Stimulated activated CD8-positive, alpha-beta memory T cell treated with anti-CD3 and anti-CD28 coated beads, Interleukin-7, amount 100 ng/mL, for 4 hours (primary cell): ENCODE measurements at regions not wholly inside any gene's neighbourhood (a gene's known extent, or its start where the extent isn't known, plus 50 kb on each side); places are given as distances from the start of the nearest gene placed in this dataset.

ENCODE experiments used
- DNase-seq, 2 donors: peaks; one replicate each; pipeline ENCODE4 v3.0.0-alpha.2; 2020; ENCODE audit warnings: low read depth in 2 of 2

- DNase-seq, result no peak
Measured at GRCh38 chr2:64221935-64222334, 77.7 kb upstream of the PELI1 start.

GRCh38 chr2:64222351-64222750, 78.1 kb upstream of the PELI1 start:
- no peak for DNase-seq

GRCh38 chr2:64223055-64223454, 78.8 kb upstream of the PELI1 start:
- DNase-seq, result no peak

GRCh38 chr2:64225491-64225890, 81.3 kb upstream of the PELI1 start:
- no peak for DNase-seq

GRCh38 chr2:64226611-64227010, 82.4 kb upstream of the PELI1 start:
- DNase-seq, result no peak

GRCh38 chr2:64227603-64228125, 83.4 kb upstream of the PELI1 start:
- DNase-seq, result no peak

- DNase-seq, result peak in 1 of 2 donors; percentile 45
Measured at GRCh38 chr2:64228126-64228678, 84.0 kb upstream of the PELI1 start.

- DNase-seq, result no peak
Measured at GRCh38 chr2:64228918-64229317, 84.7 kb upstream of the PELI1 start.

- no peak for DNase-seq
Measured at GRCh38 chr2:64230540-64230939, 86.3 kb upstream of the PELI1 start.

- DNase-seq, result no peak
Measured at GRCh38 chr2:64232266-64232665, 88.0 kb upstream of the PELI1 start.

GRCh38 chr2:64233376-64233922, 89.2 kb upstream of the PELI1 start:
- DNase-seq, result no peak

GRCh38 chr2:64234150-64234549, 89.9 kb upstream of the PELI1 start:
- DNase-seq, result no peak

- no peak for DNase-seq
Measured at GRCh38 chr2:64234785-64235184, 90.6 kb upstream of the PELI1 start.

- no peak for DNase-seq
Measured at GRCh38 chr2:64237266-64237665, 93.0 kb upstream of the PELI1 start.

GRCh38 chr2:64238799-64239198, 94.6 kb upstream of the PELI1 start:
- DNase-seq, result no peak

- no peak for DNase-seq
Measured at GRCh38 chr2:64243081-64244036, 99.1 kb upstream of the PELI1 start.

- DNase-seq, result no peak
Measured at GRCh38 chr2:64244037-64244416, 99.8 kb upstream of the PELI1 start.

- no peak for DNase-seq
Measured at GRCh38 chr2:64245631-64246030, 101.4 kb upstream of the PELI1 start.

GRCh38 chr2:64246962-64247361, 102.7 kb upstream of the PELI1 start:
- no peak for DNase-seq

GRCh38 chr2:64249426-64249825, 105.2 kb upstream of the PELI1 start:
- DNase-seq, result no peak

GRCh38 chr2:64250063-64250462, 105.8 kb upstream of the PELI1 start:
- no peak for DNase-seq

GRCh38 chr2:64250751-64251423, 106.7 kb upstream of the PELI1 start:
- no peak for DNase-seq
